Gastroesophageal sphincter (tissue), 3 donors: ENCODE measurements at regions not wholly inside any gene's neighbourhood (a gene's known extent, or its start where the extent isn't known, plus 50 kb on each side); places are given as distances from the start of the nearest gene placed in this dataset.

Source experiments
- CTCF ChIP-seq, 4 experiments: fragments of 200-600 bp in 2 of 4; fragments of 450-650 bp in 2 of 4; sonication (generic) in 1 of 4; IDR thresholded peaks; one replicate each; pipeline ENCODE4 v1.5.1; 2017 to 2019; ENCODE audit warnings: antibody characterized with exemption in 4 of 4, mild to moderate bottlenecking in 2 of 4, moderate library complexity in 2 of 4
- EP300 ChIP-seq: sonication (generic); formaldehyde crosslinking; IDR thresholded peaks from one replicate; pipeline ENCODE4 v1.6.1; 2017; ENCODE audit warnings: antibody characterized with exemption, mild to moderate bottlenecking
- POLR2A ChIP-seq, 2 donors: fragments of 450-650 bp; IDR thresholded peaks; one replicate each; pipeline ENCODE4 v1.6.1; 2017; ENCODE audit warnings: antibody characterized with exemption in 2 of 2, mild to moderate bottlenecking in 2 of 2, moderate library complexity in 1 of 2
- POLR2AphosphoS5 ChIP-seq: sonication (generic); formaldehyde crosslinking; IDR thresholded peaks from one replicate; pipeline ENCODE4 v1.6.1; 2017; ENCODE audit warnings: antibody characterized with exemption

- no peak for TF ChIP-seq CTCF (IDR thresholded peaks at IDR 0.05)
- TF ChIP-seq EP300: no peak
- TF ChIP-seq POLR2AphosphoS5: no peak
- TF ChIP-seq POLR2A (IDR thresholded peaks at IDR 0.05): no peak
These were observed 592.6 kb upstream of the ADGRB3 start for GRCh38 chr6:68042339-68043121.
